ENCODE measurements at regions not wholly inside any gene's neighbourhood (a gene's known extent, or its start where the extent isn't known, plus 50 kb on each side); places are given as distances from the start of the nearest gene placed in this dataset.

- Histone ChIP-seq H3K9me3 (ENCODE audit: control insufficient read depth, insufficient read depth, low read length) (no peaks in the 10 kb centered on the region), H3F3A (ENCODE audit: control insufficient read depth, insufficient read depth) (no peaks in the 10 kb centered on the region), H3K27ac (ENCODE audit: low read depth, low read length) (no peak overlapping the region), H3K36me3 (ENCODE audit: control insufficient read depth, low read length) (no peaks in the 10 kb centered on the region), H3K4me1 (ENCODE audit: control insufficient read depth, low read length) (peaks cover 20% of the 10 kb centered on the region), H3K27me3 (ENCODE audit: control insufficient read depth, low read length) (no peaks in the 10 kb centered on the region), H3K79me2 (ENCODE audit: control insufficient read depth, low read length) (no peaks in the 10 kb centered on the region), H3K4me3 (ENCODE audit: low read length) (no peak overlapping the region), H4K20me1 (ENCODE audit: control insufficient read depth, insufficient read depth, low read depth, low read length) (no peaks in the 10 kb centered on the region), H3K4me2 (ENCODE audit: low read length) (no peak overlapping the region), H3K9me2 (replicated peaks; ENCODE audit: control insufficient read depth, low read length) (no peaks in the 10 kb centered on the region)
- TF ChIP-seq EZH2phosphoT487 (IDR thresholded peaks at IDR 0.05; ENCODE audit: borderline replicate concordance, low read length): no peak
- TF ChIP-seq, protein P1, sequence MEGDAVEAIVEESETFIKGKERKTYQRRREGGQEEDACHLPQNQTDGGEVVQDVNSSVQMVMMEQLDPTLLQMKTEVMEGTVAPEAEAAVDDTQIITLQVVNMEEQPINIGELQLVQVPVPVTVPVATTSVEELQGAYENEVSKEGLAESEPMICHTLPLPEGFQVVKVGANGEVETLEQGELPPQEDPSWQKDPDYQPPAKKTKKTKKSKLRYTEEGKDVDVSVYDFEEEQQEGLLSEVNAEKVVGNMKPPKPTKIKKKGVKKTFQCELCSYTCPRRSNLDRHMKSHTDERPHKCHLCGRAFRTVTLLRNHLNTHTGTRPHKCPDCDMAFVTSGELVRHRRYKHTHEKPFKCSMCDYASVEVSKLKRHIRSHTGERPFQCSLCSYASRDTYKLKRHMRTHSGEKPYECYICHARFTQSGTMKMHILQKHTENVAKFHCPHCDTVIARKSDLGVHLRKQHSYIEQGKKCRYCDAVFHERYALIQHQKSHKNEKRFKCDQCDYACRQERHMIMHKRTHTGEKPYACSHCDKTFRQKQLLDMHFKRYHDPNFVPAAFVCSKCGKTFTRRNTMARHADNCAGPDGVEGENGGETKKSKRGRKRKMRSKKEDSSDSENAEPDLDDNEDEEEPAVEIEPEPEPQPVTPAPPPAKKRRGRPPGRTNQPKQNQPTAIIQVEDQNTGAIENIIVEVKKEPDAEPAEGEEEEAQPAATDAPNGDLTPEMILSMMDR (IDR thresholded peaks at IDR 0.05; ENCODE audit: low read depth, low read length, poor library complexity, severe bottlenecking): no peak
Measured at GRCh38 chr2:8168876-8169424, 512.9 kb upstream of the ID2 start.

DNA sequence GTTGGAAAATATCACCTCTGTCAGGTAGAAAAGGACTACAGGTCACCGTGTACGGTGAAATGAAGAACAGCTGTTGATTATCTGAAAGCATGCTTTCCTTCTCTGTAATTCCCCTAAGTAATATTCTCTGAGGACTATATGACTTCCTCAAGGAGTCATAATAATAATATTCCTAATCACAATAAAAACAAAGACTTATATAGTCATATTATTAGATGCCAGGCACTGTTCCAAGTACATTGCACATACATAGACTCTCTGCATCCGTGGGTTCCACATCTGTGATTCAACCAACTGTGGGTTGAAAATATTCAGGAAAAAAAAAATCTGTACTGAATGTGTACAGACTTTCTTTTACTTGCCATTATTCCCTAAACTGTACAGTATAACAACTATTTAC, 512.4 kb upstream of the ID2 start:
- no peaks in the 10 kb centered on the region for H3K27me3 ChIP-seq (ENCODE audit: control insufficient read depth, low read length)
- H3K4me1 ChIP-seq (ENCODE audit: control insufficient read depth, low read length): peaks cover 23% of the 10 kb centered on the region
- H3K27ac ChIP-seq (ENCODE audit: low read depth, low read length): no peak overlapping the region
- no peaks in the 10 kb centered on the region for H3F3A ChIP-seq (ENCODE audit: control insufficient read depth, insufficient read depth)
- H3K4me3 ChIP-seq (ENCODE audit: low read length): no peak overlapping the region
- no peak overlapping the region for H3K4me2 ChIP-seq (ENCODE audit: low read length)
- H3K9me3 ChIP-seq (ENCODE audit: control insufficient read depth, insufficient read depth, low read length): no peaks in the 10 kb centered on the region
- H3K79me2 ChIP-seq (ENCODE audit: control insufficient read depth, low read length): no peaks in the 10 kb centered on the region
- H4K20me1 ChIP-seq (ENCODE audit: control insufficient read depth, insufficient read depth, low read depth, low read length): no peaks in the 10 kb centered on the region
- H3K9me2 ChIP-seq (replicated peaks; ENCODE audit: control insufficient read depth, low read length): no peaks in the 10 kb centered on the region
- no peaks in the 10 kb centered on the region for H3K36me3 ChIP-seq (ENCODE audit: control insufficient read depth, low read length)
- TF ChIP-seq, protein P1 (IDR thresholded peaks at IDR 0.05; ENCODE audit: low read depth, low read length, poor library complexity, severe bottlenecking): no peak
- TF ChIP-seq EZH2phosphoT487 (IDR thresholded peaks at IDR 0.05; ENCODE audit: borderline replicate concordance, low read length): no peak

DNA sequence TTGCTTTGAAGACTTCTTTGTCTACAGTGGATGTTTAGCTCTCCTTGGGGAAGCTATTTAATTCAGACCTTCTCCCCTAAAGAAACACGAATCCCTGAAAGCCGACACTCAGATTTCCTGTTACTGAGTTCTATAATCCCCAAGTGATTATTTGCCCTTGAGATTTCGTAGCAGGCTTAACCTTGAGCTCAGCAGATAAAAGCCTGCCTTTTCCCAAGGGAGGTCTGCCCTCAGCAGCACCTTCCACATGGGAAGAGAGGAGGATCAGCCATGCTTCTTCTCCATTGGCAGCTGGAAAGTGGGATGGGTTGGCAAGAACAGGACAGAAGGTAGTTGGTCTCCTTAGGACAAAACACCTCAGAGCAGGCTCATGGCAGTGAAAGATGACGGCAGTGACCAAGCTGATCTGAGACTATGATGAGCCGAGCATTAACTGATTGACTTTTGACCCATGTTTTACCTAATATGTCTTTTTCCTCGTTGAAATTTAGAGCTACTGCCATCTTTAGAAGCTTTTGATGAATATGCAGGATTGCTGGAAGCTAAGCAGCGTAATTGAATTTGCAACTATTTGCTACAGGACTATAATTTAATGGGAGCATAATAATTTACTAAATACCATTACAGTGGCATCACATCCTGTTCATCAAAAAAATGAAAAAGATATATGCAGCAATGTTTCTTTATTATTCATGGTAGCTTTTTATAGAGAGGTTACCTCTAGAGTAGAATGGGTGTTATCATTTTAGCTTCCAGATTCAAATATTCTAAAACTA, 511.1 kb upstream of the ID2 start:
- Histone ChIP-seq H3F3A (ENCODE audit: control insufficient read depth, insufficient read depth) (no peaks in the 10 kb centered on the region), H3K9me3 (ENCODE audit: control insufficient read depth, insufficient read depth, low read length) (no peaks in the 10 kb centered on the region), H3K27me3 (ENCODE audit: control insufficient read depth, low read length) (no peaks in the 10 kb centered on the region), H3K36me3 (ENCODE audit: control insufficient read depth, low read length) (no peaks in the 10 kb centered on the region), H4K20me1 (ENCODE audit: control insufficient read depth, insufficient read depth, low read depth, low read length) (no peaks in the 10 kb centered on the region), H3K4me3 (ENCODE audit: low read length) (no peak overlapping the region), H3K79me2 (ENCODE audit: control insufficient read depth, low read length) (no peaks in the 10 kb centered on the region), H3K4me1 (ENCODE audit: control insufficient read depth, low read length) (peaks cover 33% of the 10 kb centered on the region), H3K9me2 (replicated peaks; ENCODE audit: control insufficient read depth, low read length) (no peaks in the 10 kb centered on the region), H3K27ac (ENCODE audit: low read depth, low read length) (no peak overlapping the region), H3K4me2 (ENCODE audit: low read length) (peak overlapping the region; percentile 15)
- TF ChIP-seq EZH2phosphoT487 (IDR thresholded peaks at IDR 0.05; ENCODE audit: borderline replicate concordance, low read length): no peak
- TF ChIP-seq, protein P1 (IDR thresholded peaks at IDR 0.05; ENCODE audit: low read depth, low read length, poor library complexity, severe bottlenecking): no peak

All from DOHH2 (cell line).